NB4 (cell line): ENCODE measurements at regions not wholly inside any gene's neighbourhood (a gene's known extent, or its start where the extent isn't known, plus 50 kb on each side); places are given as distances from the start of the nearest gene placed in this dataset.

ENCODE experiments used
- DNase-seq: peaks from one replicate; pipeline ENCODE4 v3.0.0; 2010; ENCODE audit warnings: low read depth
- H3K4me3 ChIP-seq: one replicate; pipeline ENCODE4 v1.5.1; 2011; ENCODE audit warnings: mild to moderate bottlenecking, low read depth, low read length, moderate library complexity
- MYC ChIP-seq: IDR thresholded peaks from 2 replicates; pipeline ENCODE4 v1.6.1; 2011; ENCODE audit warnings: low read depth, low read length
- POLR2A ChIP-seq: IDR thresholded peaks from 2 replicates; pipeline ENCODE4 v1.6.1; 2011; ENCODE audit warnings: mild to moderate bottlenecking; ENCODE audit not compliant: insufficient read length; ENCODE audit errors: extremely low read depth
- TF ChIP-seq, protein P1 (sequence below): IDR thresholded peaks from 2 replicates; pipeline ENCODE4 v1.6.1; 2011; ENCODE audit warnings: low read depth, low read length
- TF ChIP-seq, protein P2 (sequence below): IDR thresholded peaks from one replicate; pipeline ENCODE4 v1.5.1; 2012; ENCODE audit warnings: low read depth, low read length

DNA sequence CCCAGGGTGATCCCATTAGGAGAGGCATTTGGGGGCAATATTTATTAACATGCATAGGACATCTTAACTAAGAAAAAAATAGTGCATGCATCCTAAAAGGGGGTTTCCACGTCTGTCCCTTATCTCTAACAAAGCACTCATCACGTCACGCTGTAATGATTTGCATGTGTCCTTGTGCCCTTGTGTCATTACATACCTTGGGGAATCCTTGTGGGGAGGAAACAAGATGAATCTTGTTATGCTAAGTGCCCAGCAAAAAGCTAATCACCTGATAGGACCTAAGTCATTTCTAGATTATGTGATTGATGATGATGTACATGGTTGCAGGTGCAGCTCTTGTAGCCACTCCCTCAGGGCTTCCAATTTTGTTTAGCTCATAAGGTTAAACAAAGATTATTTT is 250.9 kb downstream of the FBXO15 start:
- no peak overlapping the region for H3K4me3 ChIP-seq
- no peak for DNase-seq
- TF ChIP-seq MYC (no peak), POLR2A (no peak)
- TF ChIP-seq, protein P1, sequence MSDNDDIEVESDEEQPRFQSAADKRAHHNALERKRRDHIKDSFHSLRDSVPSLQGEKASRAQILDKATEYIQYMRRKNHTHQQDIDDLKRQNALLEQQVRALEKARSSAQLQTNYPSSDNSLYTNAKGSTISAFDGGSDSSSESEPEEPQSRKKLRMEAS = no peak
- TF ChIP-seq, protein P2, sequence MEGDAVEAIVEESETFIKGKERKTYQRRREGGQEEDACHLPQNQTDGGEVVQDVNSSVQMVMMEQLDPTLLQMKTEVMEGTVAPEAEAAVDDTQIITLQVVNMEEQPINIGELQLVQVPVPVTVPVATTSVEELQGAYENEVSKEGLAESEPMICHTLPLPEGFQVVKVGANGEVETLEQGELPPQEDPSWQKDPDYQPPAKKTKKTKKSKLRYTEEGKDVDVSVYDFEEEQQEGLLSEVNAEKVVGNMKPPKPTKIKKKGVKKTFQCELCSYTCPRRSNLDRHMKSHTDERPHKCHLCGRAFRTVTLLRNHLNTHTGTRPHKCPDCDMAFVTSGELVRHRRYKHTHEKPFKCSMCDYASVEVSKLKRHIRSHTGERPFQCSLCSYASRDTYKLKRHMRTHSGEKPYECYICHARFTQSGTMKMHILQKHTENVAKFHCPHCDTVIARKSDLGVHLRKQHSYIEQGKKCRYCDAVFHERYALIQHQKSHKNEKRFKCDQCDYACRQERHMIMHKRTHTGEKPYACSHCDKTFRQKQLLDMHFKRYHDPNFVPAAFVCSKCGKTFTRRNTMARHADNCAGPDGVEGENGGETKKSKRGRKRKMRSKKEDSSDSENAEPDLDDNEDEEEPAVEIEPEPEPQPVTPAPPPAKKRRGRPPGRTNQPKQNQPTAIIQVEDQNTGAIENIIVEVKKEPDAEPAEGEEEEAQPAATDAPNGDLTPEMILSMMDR = no peak

DNA sequence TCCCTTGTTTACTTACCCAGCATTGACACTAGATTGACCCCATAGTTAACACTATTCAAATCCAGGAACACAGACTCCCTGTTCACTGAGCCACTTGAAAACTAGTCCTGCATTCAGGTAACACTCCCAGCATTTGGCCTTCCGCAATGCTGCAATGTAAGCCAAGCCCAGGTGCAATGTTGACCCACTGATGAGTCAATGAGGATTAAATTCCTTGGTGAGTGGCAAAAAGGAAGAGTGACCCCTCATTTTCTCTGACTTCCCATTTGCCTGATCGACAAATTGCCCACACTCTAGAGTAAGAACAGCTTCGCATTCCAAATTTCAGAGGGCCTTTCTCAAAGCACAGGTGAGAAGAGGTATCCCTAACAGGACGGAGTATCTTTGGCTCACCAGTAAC is 251.9 kb downstream of the FBXO15 start:
- H3K4me3 ChIP-seq = no peak overlapping the region
- DNase-seq = no peak
- TF ChIP-seq, protein P1 = no peak
- TF ChIP-seq MYC (no peak), POLR2A (no peak)
- TF ChIP-seq, protein P2 = no peak

DNA sequence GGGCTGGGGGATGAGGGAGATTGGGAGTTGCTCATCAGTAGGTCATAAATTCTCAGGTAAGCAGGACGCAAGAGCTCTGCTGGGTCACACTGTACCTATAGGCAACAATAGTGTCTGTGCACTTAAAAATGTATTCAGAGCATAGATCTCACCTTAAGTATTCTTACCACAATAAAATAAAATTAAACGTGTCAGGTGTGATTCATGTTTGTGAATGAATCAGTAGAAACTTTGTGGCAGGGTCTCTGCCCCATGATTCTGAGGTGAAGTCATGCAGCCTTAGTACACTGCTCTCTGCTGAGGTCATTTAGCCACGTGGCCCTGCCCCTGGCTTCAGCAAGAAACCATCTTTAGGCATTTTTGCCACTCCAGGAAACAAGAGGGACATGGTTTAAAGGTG is 253.8 kb downstream of the FBXO15 start:
- no peak for DNase-seq
- TF ChIP-seq MYC (no peak), POLR2A (no peak)
- TF ChIP-seq, protein P1 = no peak
- TF ChIP-seq, protein P2 = no peak

DNA sequence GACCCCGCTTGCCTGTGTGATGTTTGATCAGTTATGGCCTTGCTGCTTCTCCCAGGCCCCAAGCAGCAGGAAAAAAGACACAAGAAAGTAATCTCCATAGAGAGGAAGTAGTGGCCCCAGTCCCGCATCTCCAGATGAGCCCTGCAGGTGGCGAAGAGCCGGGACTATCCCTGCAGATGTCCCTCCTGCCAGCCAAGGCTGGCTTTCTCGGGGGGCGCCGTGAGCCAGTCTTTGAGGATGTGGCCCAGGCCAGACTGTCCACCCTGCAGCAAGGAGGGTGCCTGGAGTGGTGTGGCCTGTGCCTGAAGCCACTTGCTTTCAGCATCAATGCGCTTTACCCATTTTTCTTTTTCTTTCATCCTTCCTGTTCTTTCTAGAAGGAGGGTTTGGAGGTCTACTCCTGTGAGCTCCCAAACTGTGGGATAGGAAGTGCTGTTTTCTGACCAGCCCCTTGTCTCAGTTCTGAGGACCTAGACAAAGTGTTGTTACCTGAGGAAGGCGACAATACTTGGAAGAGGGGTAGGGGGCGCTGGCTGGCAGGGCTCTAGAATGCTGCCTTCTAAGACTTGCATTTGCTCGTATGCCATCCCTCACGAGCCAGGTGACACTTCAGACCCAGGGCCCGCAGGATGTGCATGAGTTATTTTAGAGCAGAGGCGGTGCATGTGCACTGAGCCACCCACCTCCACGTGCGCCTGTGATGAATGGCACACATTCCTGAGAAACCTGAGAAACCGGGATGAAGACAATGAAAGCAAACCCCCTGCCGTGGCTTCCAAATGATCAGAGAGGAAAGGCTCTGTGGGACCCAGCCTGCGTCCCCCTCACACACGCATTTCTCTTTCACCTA is 255.8 kb downstream of the FBXO15 start:
- peak; percentile 4 for DNase-seq
- TF ChIP-seq POLR2A = no peak
- TF ChIP-seq, protein P2 = no peak
- TF ChIP-seq, protein P1 = no peak
- TF ChIP-seq MYC = no peak

More for the DNA sequence above, 253.8 kb downstream of the FBXO15 start:
- no peak overlapping the region for H3K4me3 ChIP-seq

DNA sequence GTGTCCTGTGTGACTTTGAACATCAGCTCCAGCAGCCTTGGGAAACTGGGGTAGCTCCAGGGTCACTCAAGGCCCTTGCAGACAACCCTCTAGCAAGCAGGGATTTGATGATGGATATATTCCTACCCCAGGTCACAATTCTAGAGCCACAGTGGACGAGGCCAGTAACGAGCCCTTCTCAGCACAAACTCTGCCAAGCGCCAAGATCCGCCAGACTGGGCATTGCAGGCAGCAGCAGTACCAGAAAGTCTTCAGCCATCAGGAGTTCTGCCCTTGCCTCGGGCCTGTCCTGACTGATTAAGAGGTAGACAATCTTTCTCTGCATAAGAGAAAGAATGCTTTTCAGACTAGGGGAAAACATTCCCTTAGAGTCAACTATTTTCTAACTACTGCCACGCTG is 259.1 kb downstream of the FBXO15 start:
- TF ChIP-seq, protein P1 = no peak
- no peak for TF ChIP-seq MYC
- TF ChIP-seq POLR2A = no peak
- TF ChIP-seq, protein P2 = no peak
- DNase-seq = no peak
- H3K4me3 ChIP-seq = no peak overlapping the region

More for the DNA sequence above, 255.8 kb downstream of the FBXO15 start:
- H3K4me3 ChIP-seq = no peak overlapping the region

DNA sequence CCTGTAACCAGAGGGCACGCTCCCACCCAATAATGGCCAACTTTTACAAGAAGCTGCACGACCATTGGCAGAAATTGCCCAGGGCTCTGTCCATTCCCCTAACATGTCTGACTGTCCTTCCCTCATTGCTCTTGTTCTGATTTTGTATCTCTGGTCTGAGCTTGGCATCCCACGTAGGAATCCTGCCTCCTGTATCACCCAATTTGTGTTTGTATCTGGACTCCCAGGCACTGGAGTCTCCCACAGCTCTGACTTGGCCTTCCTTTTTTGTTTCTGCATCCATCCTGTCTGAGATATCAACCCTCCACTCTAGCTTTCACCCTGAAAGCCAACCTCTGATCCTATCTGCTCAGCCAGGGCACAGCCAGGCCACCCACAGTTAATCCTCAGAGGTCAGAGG is 259.8 kb downstream of the FBXO15 start:
- no peak overlapping the region for H3K4me3 ChIP-seq
- DNase-seq = no peak
- TF ChIP-seq, protein P2 = no peak
- no peak for TF ChIP-seq MYC
- TF ChIP-seq, protein P1 = no peak
- TF ChIP-seq POLR2A = no peak
